SK-N-SH (cell line): ENCODE measurements at regions not wholly inside any gene's neighbourhood (a gene's known extent, or its start where the extent isn't known, plus 50 kb on each side); places are given as distances from the start of the nearest gene placed in this dataset.

Source experiments
- CTCF ChIA-PET: fragments of 300-600, 350-600 bp; formaldehyde crosslinking; extraction: SDS; loops from one replicate; lab custom pipeline; 2021; lab: Yijun Ruan, JAX
- POLR2A ChIA-PET: fragments of 350-600 bp; sonication (Branson Sonifier 250); formaldehyde crosslinking; extraction: SDS; loops from one replicate; lab custom pipeline; 2020; ENCODE audit warnings: antibody characterized with exemption, inconsistent platforms; lab: Yijun Ruan, JAX
- DNase-seq: peaks from one replicate; pipeline ENCODE4 v3.0.0; 2012
- H2AFZ ChIP-seq: fragments of 200-600 bp; sonication (generic); 2 replicates; pipeline ENCODE4 v1.8.1; 2016; ENCODE audit warnings: antibody characterized with exemption, mild to moderate bottlenecking, low read depth
- H3F3A ChIP-seq: fragments of 200-600 bp; sonication (generic); replicated peaks from 2 replicates; pipeline ENCODE3; 2016; ENCODE audit warnings: antibody characterized with exemption, mild to moderate bottlenecking; ENCODE audit not compliant: insufficient read depth
- H3K27ac ChIP-seq, 2 experiments: fragments of 200-500 bp in 1 of 2; fragments of 200-600 bp in 1 of 2; sonication (Bioruptor generic) in 1 of 2; sonication (generic), shearing (Covaris generic) in 1 of 2; 2 replicates each; pipeline versions ENCODE4 v1.5.1 to v1.6.1; 2014 to 2016; ENCODE audit warnings: low read depth in 2 of 2, inconsistent platforms in 1 of 2, low read length in 1 of 2, mild to moderate bottlenecking in 1 of 2, mixed read lengths in 1 of 2
- H3K27me3 ChIP-seq: fragments of 200-600 bp; sonication (generic), shearing (Covaris generic); 2 replicates; pipeline ENCODE4 v1.6.1; 2016; ENCODE audit warnings: mixed run types; ENCODE audit not compliant: insufficient read depth
- H3K36me3 ChIP-seq, 2 experiments: fragments of 200-500 bp in 1 of 2; fragments of 200-600 bp in 1 of 2; sonication (Bioruptor generic) in 1 of 2; sonication (generic) in 1 of 2; replicated peaks in 1 of 2; 2 replicates each; pipeline versions ENCODE3 to v1.5.1; 2014 to 2016; ENCODE audit warnings: low read length in 1 of 2, mild to moderate bottlenecking in 1 of 2; ENCODE audit not compliant: insufficient read depth in 2 of 2, control insufficient read depth in 1 of 2
- H3K4me1 ChIP-seq, 2 experiments: fragments of 200-500 bp in 1 of 2; fragments of 200-600 bp in 1 of 2; sonication (Bioruptor generic) in 1 of 2; sonication (generic), shearing (Covaris generic) in 1 of 2; 2 replicates each; pipeline versions ENCODE4 v1.5.1 to v1.6.1; 2014 to 2016; ENCODE audit warnings: low read depth in 1 of 2, low read length in 1 of 2, mixed run types in 1 of 2; ENCODE audit not compliant: insufficient read depth in 2 of 2, control insufficient read depth in 1 of 2
- H3K4me2 ChIP-seq: fragments of 200-600 bp; sonication (generic), shearing (Covaris generic); 2 replicates; pipeline ENCODE4 v1.6.1; 2017; ENCODE audit warnings: mixed run types
- H3K4me3 ChIP-seq, 2 experiments: fragments of 200-500 bp in 1 of 2; fragments of 200-600 bp in 1 of 2; sonication (Bioruptor generic) in 1 of 2; sonication (generic), shearing (Covaris generic) in 1 of 2; 2 replicates each; pipeline versions ENCODE4 v1.5.1 to v1.8.1; 2014 to 2016; ENCODE audit warnings: low read depth in 2 of 2, inconsistent platforms in 1 of 2, low read length in 1 of 2, mild to moderate bottlenecking in 1 of 2, mixed read lengths in 1 of 2, moderate library complexity in 1 of 2
- H3K79me2 ChIP-seq: fragments of 200-600 bp; sonication (generic); 2 replicates; pipeline ENCODE4 v1.8.1; 2017; ENCODE audit warnings: mild to moderate bottlenecking; ENCODE audit not compliant: insufficient read depth
- H3K9ac ChIP-seq: fragments of 200-600 bp; sonication (generic); 2 replicates; pipeline ENCODE4 v1.6.1; 2017; ENCODE audit warnings: mixed run types
- H3K9me2 ChIP-seq: fragments of 200-600 bp; sonication (generic); 2 replicates; pipeline ENCODE4 v1.6.1; 2017; ENCODE audit warnings: mixed run types
- H3K9me3 ChIP-seq: fragments of 200-600 bp; sonication (generic); 2 replicates; pipeline ENCODE4 v1.6.1; 2017; ENCODE audit warnings: mixed run types, mild to moderate bottlenecking, moderate library complexity
- H4K20me1 ChIP-seq: fragments of 200-600 bp; sonication (generic); 2 replicates; pipeline ENCODE4 v1.6.1; 2017; ENCODE audit warnings: mild to moderate bottlenecking, mixed run types; ENCODE audit not compliant: insufficient read depth
- CHD2 ChIP-seq: fragments of 150-350 bp; IDR thresholded peaks from 2 replicates; pipeline ENCODE4 v1.6.1; 2018; ENCODE audit warnings: low read length; ENCODE audit not compliant: partially characterized antibody
- EP300 ChIP-seq, 2 experiments: IDR thresholded peaks; 2 replicates each; pipeline versions ENCODE4 v1.4.0 to v1.6.1; 2012; ENCODE audit warnings: borderline replicate concordance in 1 of 2, low read depth in 1 of 2, low read length in 1 of 2
- FOXJ3 ChIP-seq: sonication (generic); formaldehyde crosslinking; IDR thresholded peaks from 2 replicates; pipeline ENCODE4 v1.5.1; 2020; ENCODE audit warnings: mild to moderate bottlenecking, missing genetic modification reagents
- FOXM1 ChIP-seq: IDR thresholded peaks from 2 replicates; pipeline ENCODE4 v1.4.0; 2012; ENCODE audit warnings: low read depth, mild to moderate bottlenecking
- GATA2 ChIP-seq: sonication (generic); formaldehyde crosslinking; IDR thresholded peaks from 2 replicates; pipeline ENCODE4 v1.5.0; 2020; ENCODE audit warnings: mild to moderate bottlenecking, missing genetic modification reagents
- JUND ChIP-seq: IDR thresholded peaks from 2 replicates; pipeline ENCODE4 v1.4.0; 2012
- MEF2A ChIP-seq: IDR thresholded peaks from 2 replicates; pipeline ENCODE4 v1.4.0; 2012; ENCODE audit warnings: low read depth, borderline replicate concordance
- RAD21 ChIP-seq: IDR thresholded peaks from 2 replicates; pipeline ENCODE4 v1.6.1; 2012; ENCODE audit warnings: mild to moderate bottlenecking, low read length
- RCOR1 ChIP-seq: fragments of 150-350 bp; IDR thresholded peaks from 2 replicates; pipeline ENCODE4 v1.6.1; 2017; ENCODE audit warnings: antibody characterized with exemption, low read length
- RXRA ChIP-seq: IDR thresholded peaks from 2 replicates; pipeline ENCODE4 v1.4.0; 2012; ENCODE audit warnings: low read depth, mild to moderate bottlenecking, borderline replicate concordance
- SIN3A ChIP-seq: IDR thresholded peaks from 2 replicates; pipeline ENCODE4 v1.6.1; 2012; ENCODE audit warnings: low read depth, mild to moderate bottlenecking, low read length, moderate library complexity, borderline replicate concordance
- TAF1 ChIP-seq: IDR thresholded peaks from 2 replicates; pipeline ENCODE4 v1.6.1; 2012; ENCODE audit warnings: low read depth, mild to moderate bottlenecking, low read length, moderate library complexity, borderline replicate concordance
- TCF12 ChIP-seq: IDR thresholded peaks from 2 replicates; pipeline ENCODE4 v1.4.0; 2012
- YY1 ChIP-seq: IDR thresholded peaks from 2 replicates; pipeline ENCODE4 v1.4.0; 2012; ENCODE audit warnings: low read depth, mild to moderate bottlenecking
- ZBTB33 ChIP-seq: IDR thresholded peaks from 2 replicates; pipeline ENCODE4 v1.4.0; 2012; ENCODE audit warnings: low read depth, borderline replicate concordance
- TF ChIP-seq, protein P1 (sequence below): IDR thresholded peaks from 2 replicates; pipeline ENCODE4 v1.6.1; 2012; ENCODE audit warnings: mild to moderate bottlenecking, low read depth, low read length, moderate library complexity

- TF ChIP-seq CHD2 (no peak), ZBTB33 (no peak), FOXM1 (no peak), RXRA (no peak), JUND (no peak), GATA2 (no peak), RCOR1 (no peak), TCF12 (no peak), MEF2A (no peak), YY1 (no peak), RAD21 (no peak), EP300 (IDR thresholded peaks at IDR 0.05; ENCODE audit: borderline replicate concordance in 1 of 2, low read depth in 1 of 2, low read length in 1 of 2) (no peak), FOXJ3 (CRISPR knock-in tag) (no peak), TAF1 (no peak), SIN3A (no peak)
- TF ChIP-seq, protein P1, sequence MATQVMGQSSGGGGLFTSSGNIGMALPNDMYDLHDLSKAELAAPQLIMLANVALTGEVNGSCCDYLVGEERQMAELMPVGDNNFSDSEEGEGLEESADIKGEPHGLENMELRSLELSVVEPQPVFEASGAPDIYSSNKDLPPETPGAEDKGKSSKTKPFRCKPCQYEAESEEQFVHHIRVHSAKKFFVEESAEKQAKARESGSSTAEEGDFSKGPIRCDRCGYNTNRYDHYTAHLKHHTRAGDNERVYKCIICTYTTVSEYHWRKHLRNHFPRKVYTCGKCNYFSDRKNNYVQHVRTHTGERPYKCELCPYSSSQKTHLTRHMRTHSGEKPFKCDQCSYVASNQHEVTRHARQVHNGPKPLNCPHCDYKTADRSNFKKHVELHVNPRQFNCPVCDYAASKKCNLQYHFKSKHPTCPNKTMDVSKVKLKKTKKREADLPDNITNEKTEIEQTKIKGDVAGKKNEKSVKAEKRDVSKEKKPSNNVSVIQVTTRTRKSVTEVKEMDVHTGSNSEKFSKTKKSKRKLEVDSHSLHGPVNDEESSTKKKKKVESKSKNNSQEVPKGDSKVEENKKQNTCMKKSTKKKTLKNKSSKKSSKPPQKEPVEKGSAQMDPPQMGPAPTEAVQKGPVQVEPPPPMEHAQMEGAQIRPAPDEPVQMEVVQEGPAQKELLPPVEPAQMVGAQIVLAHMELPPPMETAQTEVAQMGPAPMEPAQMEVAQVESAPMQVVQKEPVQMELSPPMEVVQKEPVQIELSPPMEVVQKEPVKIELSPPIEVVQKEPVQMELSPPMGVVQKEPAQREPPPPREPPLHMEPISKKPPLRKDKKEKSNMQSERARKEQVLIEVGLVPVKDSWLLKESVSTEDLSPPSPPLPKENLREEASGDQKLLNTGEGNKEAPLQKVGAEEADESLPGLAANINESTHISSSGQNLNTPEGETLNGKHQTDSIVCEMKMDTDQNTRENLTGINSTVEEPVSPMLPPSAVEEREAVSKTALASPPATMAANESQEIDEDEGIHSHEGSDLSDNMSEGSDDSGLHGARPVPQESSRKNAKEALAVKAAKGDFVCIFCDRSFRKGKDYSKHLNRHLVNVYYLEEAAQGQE = no peak
- Histone ChIP-seq H3K27me3 (peaks cover 6% of the 10 kb centered on the region; the same call in 1 of the 2 replicates), H3K9me2 (no peaks in the 10 kb centered on the region), H3K9me3 (no peaks in the 10 kb centered on the region), H2AFZ (no peak overlapping the region), H3K27ac (no peak overlapping the region), H3F3A (no peaks in the 10 kb centered on the region), H3K4me3 (no peak overlapping the region), H3K9ac (no peak overlapping the region), H4K20me1 (no peaks in the 10 kb centered on the region), H3K36me3 (no peaks in the 10 kb centered on the region), H3K4me2 (no peak overlapping the region), H3K79me2 (no peaks in the 10 kb centered on the region), H3K4me1 (no peaks in the 10 kb centered on the region)
- ChIA-PET POLR2A (no interaction called here), CTCF (interaction anchor here (1.2 kb wide), 1 partner anchor 23 kb away, joined by 3 read pairs; no protein-coding TSS in a partner anchor)
- DNase-seq = no peak
Measured at GRCh38 chr10:45211576-45211975, 103.8 kb downstream of the OR13A1 start.
